ENCODE measurements at regions not wholly inside any gene's neighbourhood (a gene's known extent, or its start where the extent isn't known, plus 50 kb on each side); places are given as distances from the start of the nearest gene placed in this dataset.

GRCh38 chr4:55178226-55179005 lies 53.0 kb upstream of the KDR start:
- TF ChIP-seq, protein P1, sequence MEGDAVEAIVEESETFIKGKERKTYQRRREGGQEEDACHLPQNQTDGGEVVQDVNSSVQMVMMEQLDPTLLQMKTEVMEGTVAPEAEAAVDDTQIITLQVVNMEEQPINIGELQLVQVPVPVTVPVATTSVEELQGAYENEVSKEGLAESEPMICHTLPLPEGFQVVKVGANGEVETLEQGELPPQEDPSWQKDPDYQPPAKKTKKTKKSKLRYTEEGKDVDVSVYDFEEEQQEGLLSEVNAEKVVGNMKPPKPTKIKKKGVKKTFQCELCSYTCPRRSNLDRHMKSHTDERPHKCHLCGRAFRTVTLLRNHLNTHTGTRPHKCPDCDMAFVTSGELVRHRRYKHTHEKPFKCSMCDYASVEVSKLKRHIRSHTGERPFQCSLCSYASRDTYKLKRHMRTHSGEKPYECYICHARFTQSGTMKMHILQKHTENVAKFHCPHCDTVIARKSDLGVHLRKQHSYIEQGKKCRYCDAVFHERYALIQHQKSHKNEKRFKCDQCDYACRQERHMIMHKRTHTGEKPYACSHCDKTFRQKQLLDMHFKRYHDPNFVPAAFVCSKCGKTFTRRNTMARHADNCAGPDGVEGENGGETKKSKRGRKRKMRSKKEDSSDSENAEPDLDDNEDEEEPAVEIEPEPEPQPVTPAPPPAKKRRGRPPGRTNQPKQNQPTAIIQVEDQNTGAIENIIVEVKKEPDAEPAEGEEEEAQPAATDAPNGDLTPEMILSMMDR (IDR thresholded peaks at IDR 0.05; ENCODE audit: extremely low read depth in 1 of 2, insufficient read depth in 1 of 2, low read depth in 1 of 2, low read length in 2 of 2), result no peak
- TF ChIP-seq EZH2 (IDR thresholded peaks at IDR 0.05; ENCODE audit: borderline replicate concordance, low read depth, low read length, severe bottlenecking) (no peak), JUN (IDR thresholded peaks at IDR 0.05; ENCODE audit: borderline replicate concordance, insufficient read depth, insufficient read length, low read depth) (peak; percentile 9), POLR2A (IDR thresholded peaks at IDR 0.05; ENCODE audit: low read depth, low read length) (no peak)

All from endothelial cell of umbilical vein (primary cell).